ENCODE measurements at regions not wholly inside any gene's neighbourhood (a gene's known extent, or its start where the extent isn't known, plus 50 kb on each side); places are given as distances from the start of the nearest gene placed in this dataset.

DNA sequence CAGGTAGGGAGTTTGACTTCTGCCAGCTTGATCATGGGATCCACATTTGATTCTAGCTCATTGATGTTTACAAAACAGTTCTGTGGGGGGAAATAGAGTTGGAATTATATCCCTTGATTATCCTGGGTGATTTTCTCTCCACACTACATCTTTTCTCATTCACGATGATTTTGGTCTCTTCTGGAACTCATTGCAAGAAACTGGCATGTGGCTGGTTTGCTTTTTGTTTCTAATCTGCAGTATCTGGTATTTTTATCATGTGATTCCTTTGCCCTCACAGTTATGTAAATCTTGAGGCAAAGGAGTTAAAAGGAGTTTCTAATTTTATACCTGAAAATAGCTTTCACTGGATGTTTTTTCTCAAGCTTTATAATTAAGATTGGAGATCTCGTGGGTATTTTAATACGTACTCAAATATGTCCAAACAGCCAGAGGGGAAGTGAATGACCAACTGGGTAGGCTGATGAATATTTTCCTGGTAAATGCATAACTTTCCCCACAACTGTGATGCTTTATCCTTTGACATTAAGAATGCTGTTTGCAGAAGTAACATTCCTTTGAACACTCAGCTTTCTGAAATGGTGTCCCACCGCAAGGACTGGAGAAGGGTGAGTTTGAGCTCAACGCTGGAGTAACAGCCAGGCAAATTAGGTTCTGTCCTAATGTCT, 502.9 kb upstream of the ZEB2 start:
- H3K27ac ChIP-seq (ENCODE audit: insufficient read depth in 1 of 2, low read depth in 1 of 2, low read length in 2 of 2, poor library complexity in 1 of 2, severe bottlenecking in 2 of 2) = no peak overlapping the region
- CTCF ChIA-PET = no interaction called here

GRCh38 chr2:145021962-145022665, 502.2 kb upstream of the ZEB2 start:
- WGBS (ENCODE audit: insufficient coverage) = 92% methylated on average over 2 of the region's 2 CpGs
- DNase-seq = no peak
- CTCF ChIA-PET = no interaction called here

More for the DNA sequence above, 502.9 kb upstream of the ZEB2 start:
- H3K4me3 ChIP-seq (ENCODE audit: control insufficient read depth in 1 of 7, extremely low read depth in 1 of 7, insufficient read depth in 4 of 7, low read depth in 2 of 7, low read length in 6 of 7) = no peak overlapping the region
- H3K9me3 ChIP-seq (ENCODE audit: control extremely low read depth in 1 of 5, control insufficient read depth in 4 of 5, insufficient read depth in 2 of 5, low read depth in 1 of 5, low read length in 4 of 5) = no peaks in the 10 kb centered on the region
- no peaks in the 10 kb centered on the region for H3K36me3 ChIP-seq (ENCODE audit: control insufficient read depth in 4 of 4, insufficient read depth in 4 of 4, low read length in 3 of 4)
- DNase-seq = no peak
- WGBS (ENCODE audit: insufficient coverage) = 86% methylated on average over 2 of the region's 5 CpGs
- POLR2A ChIA-PET = no interaction called here
- H3K27me3 ChIP-seq (replicated peaks in 2 of 5; ENCODE audit: control insufficient read depth in 4 of 5, insufficient read depth in 5 of 5, low read length in 4 of 5) = no peaks in the 10 kb centered on the region
- H3K4me1 ChIP-seq (ENCODE audit: control extremely low read depth in 1 of 4, control insufficient read depth in 4 of 4, insufficient read depth in 4 of 4, low read length in 3 of 4) = no peaks in the 10 kb centered on the region

GRCh38 chr2:145020694-145021093, 500.8 kb upstream of the ZEB2 start:
- WGBS (ENCODE audit: insufficient coverage) = 100% methylated on average over 1 of the region's 3 CpGs
- Histone ChIP-seq H3K4me1 (ENCODE audit: control extremely low read depth in 1 of 4, control insufficient read depth in 4 of 4, insufficient read depth in 4 of 4, low read length in 3 of 4) (no peaks in the 10 kb centered on the region), H3K27ac (ENCODE audit: insufficient read depth in 1 of 2, low read depth in 1 of 2, low read length in 2 of 2, poor library complexity in 1 of 2, severe bottlenecking in 2 of 2) (no peak overlapping the region), H3K4me3 (ENCODE audit: control insufficient read depth in 1 of 7, extremely low read depth in 1 of 7, insufficient read depth in 4 of 7, low read depth in 2 of 7, low read length in 6 of 7) (no peak overlapping the region), H3K36me3 (ENCODE audit: control insufficient read depth in 4 of 4, insufficient read depth in 4 of 4, low read length in 3 of 4) (no peaks in the 10 kb centered on the region), H3K9me3 (ENCODE audit: control extremely low read depth in 1 of 5, control insufficient read depth in 4 of 5, insufficient read depth in 2 of 5, low read depth in 1 of 5, low read length in 4 of 5) (no peaks in the 10 kb centered on the region), H3K27me3 (replicated peaks in 2 of 5; ENCODE audit: control insufficient read depth in 4 of 5, insufficient read depth in 5 of 5, low read length in 4 of 5) (no peaks in the 10 kb centered on the region)
- ChIA-PET CTCF (no interaction called here), POLR2A (no interaction called here)
- no peak for DNase-seq

More at GRCh38 chr2:145021962-145022665, 502.2 kb upstream of the ZEB2 start:
- no peaks in the 10 kb centered on the region for H3K4me1 ChIP-seq (ENCODE audit: control extremely low read depth in 1 of 4, control insufficient read depth in 4 of 4, insufficient read depth in 4 of 4, low read length in 3 of 4)
- H3K9me3 ChIP-seq (ENCODE audit: control extremely low read depth in 1 of 5, control insufficient read depth in 4 of 5, insufficient read depth in 2 of 5, low read depth in 1 of 5, low read length in 4 of 5) = no peaks in the 10 kb centered on the region
- no peaks in the 10 kb centered on the region for H3K27me3 ChIP-seq (replicated peaks in 2 of 5; ENCODE audit: control insufficient read depth in 4 of 5, insufficient read depth in 5 of 5, low read length in 4 of 5)
- H3K36me3 ChIP-seq (ENCODE audit: control insufficient read depth in 4 of 4, insufficient read depth in 4 of 4, low read length in 3 of 4) = no peaks in the 10 kb centered on the region
- H3K27ac ChIP-seq (ENCODE audit: insufficient read depth in 1 of 2, low read depth in 1 of 2, low read length in 2 of 2, poor library complexity in 1 of 2, severe bottlenecking in 2 of 2) = no peak overlapping the region
- no peak overlapping the region for H3K4me3 ChIP-seq (ENCODE audit: control insufficient read depth in 1 of 7, extremely low read depth in 1 of 7, insufficient read depth in 4 of 7, low read depth in 2 of 7, low read length in 6 of 7)
- POLR2A ChIA-PET = interaction anchor here (0.7 kb wide), 1 partner anchor 9 kb away, joined by 3 read pairs; no protein-coding TSS in a partner anchor

DNA sequence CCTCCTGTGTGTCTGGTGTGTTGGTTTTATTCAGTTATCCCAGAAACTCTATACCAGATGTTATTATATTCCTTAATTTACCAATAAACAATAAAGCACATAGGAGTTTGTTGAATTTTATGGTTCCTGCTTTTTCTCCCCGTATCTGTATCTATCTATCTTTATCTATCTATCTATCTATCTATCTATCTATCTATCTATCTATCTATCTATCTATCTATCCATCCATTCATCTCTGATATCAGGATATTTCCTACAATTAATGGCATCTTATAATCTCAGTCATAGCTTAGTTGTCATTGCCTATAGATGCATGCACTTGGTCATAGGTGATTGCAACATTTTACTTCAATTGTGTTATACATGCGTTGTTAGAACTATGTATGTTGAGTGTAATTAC, 500.2 kb upstream of the ZEB2 start:
- WGBS (ENCODE audit: insufficient coverage) = no CpG with 5 or more reads among the region's 2 CpGs
- H3K36me3 ChIP-seq (ENCODE audit: control insufficient read depth in 4 of 4, insufficient read depth in 4 of 4, low read length in 3 of 4) = no peaks in the 10 kb centered on the region
- DNase-seq = no peak
- ChIA-PET CTCF (no interaction called here), POLR2A (no interaction called here)
- no peaks in the 10 kb centered on the region for H3K4me1 ChIP-seq (ENCODE audit: control extremely low read depth in 1 of 4, control insufficient read depth in 4 of 4, insufficient read depth in 4 of 4, low read length in 3 of 4)
- H3K27me3 ChIP-seq (replicated peaks in 2 of 5; ENCODE audit: control insufficient read depth in 4 of 5, insufficient read depth in 5 of 5, low read length in 4 of 5) = no peaks in the 10 kb centered on the region
- no peaks in the 10 kb centered on the region for H3K9me3 ChIP-seq (ENCODE audit: control extremely low read depth in 1 of 5, control insufficient read depth in 4 of 5, insufficient read depth in 2 of 5, low read depth in 1 of 5, low read length in 4 of 5)
- no peak overlapping the region for H3K4me3 ChIP-seq (ENCODE audit: control insufficient read depth in 1 of 7, extremely low read depth in 1 of 7, insufficient read depth in 4 of 7, low read depth in 2 of 7, low read length in 6 of 7)
- no peak overlapping the region for H3K27ac ChIP-seq (ENCODE audit: insufficient read depth in 1 of 2, low read depth in 1 of 2, low read length in 2 of 2, poor library complexity in 1 of 2, severe bottlenecking in 2 of 2)

DNA sequence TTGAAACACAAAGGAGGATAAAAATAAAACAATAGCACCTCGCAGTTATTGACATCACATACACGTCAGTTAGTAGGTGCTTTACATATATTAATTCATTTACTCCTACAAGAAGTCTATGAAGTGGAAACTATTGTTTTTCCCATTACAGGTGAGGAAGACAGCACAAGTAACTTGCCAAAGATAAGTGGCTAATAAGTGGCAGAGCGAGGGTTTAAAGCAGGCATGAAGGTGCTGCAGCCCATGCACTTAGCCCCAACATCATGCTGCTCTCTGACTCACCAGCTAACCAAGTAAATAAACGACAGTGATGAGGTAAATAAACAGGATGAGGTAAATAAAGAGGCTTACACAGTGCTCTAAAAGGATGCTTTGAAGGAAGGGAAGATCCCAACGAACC, 498.6 kb upstream of the ZEB2 start:
- Histone ChIP-seq H3K4me3 (ENCODE audit: control insufficient read depth in 1 of 7, extremely low read depth in 1 of 7, insufficient read depth in 4 of 7, low read depth in 2 of 7, low read length in 6 of 7) (no peak overlapping the region), H3K27me3 (replicated peaks in 2 of 5; ENCODE audit: control insufficient read depth in 4 of 5, insufficient read depth in 5 of 5, low read length in 4 of 5) (no peaks in the 10 kb centered on the region), H3K36me3 (ENCODE audit: control insufficient read depth in 4 of 4, insufficient read depth in 4 of 4, low read length in 3 of 4) (no peaks in the 10 kb centered on the region), H3K4me1 (ENCODE audit: control extremely low read depth in 1 of 4, control insufficient read depth in 4 of 4, insufficient read depth in 4 of 4, low read length in 3 of 4) (no peaks in the 10 kb centered on the region), H3K27ac (ENCODE audit: insufficient read depth in 1 of 2, low read depth in 1 of 2, low read length in 2 of 2, poor library complexity in 1 of 2, severe bottlenecking in 2 of 2) (no peak overlapping the region), H3K9me3 (ENCODE audit: control extremely low read depth in 1 of 5, control insufficient read depth in 4 of 5, insufficient read depth in 2 of 5, low read depth in 1 of 5, low read length in 4 of 5) (no peaks in the 10 kb centered on the region)
- no peak for DNase-seq
- POLR2A ChIA-PET = no interaction called here
- WGBS (ENCODE audit: insufficient coverage) = 84% methylated on average over 4 of the region's 5 CpGs
- CTCF ChIA-PET = no interaction called here

GRCh38 chr2:145017149-145017548, 497.2 kb upstream of the ZEB2 start:
- no peaks in the 10 kb centered on the region for H3K9me3 ChIP-seq (ENCODE audit: control extremely low read depth in 1 of 5, control insufficient read depth in 4 of 5, insufficient read depth in 2 of 5, low read depth in 1 of 5, low read length in 4 of 5)
- H3K36me3 ChIP-seq (ENCODE audit: control insufficient read depth in 4 of 4, insufficient read depth in 4 of 4, low read length in 3 of 4) = no peaks in the 10 kb centered on the region
- ChIA-PET POLR2A (no interaction called here), CTCF (no interaction called here)
- H3K27me3 ChIP-seq (replicated peaks in 2 of 5; ENCODE audit: control insufficient read depth in 4 of 5, insufficient read depth in 5 of 5, low read length in 4 of 5) = no peaks in the 10 kb centered on the region
- no peak overlapping the region for H3K4me3 ChIP-seq (ENCODE audit: control insufficient read depth in 1 of 7, extremely low read depth in 1 of 7, insufficient read depth in 4 of 7, low read depth in 2 of 7, low read length in 6 of 7)
- DNase-seq = no peak
- no peak overlapping the region for H3K27ac ChIP-seq (ENCODE audit: insufficient read depth in 1 of 2, low read depth in 1 of 2, low read length in 2 of 2, poor library complexity in 1 of 2, severe bottlenecking in 2 of 2)
- WGBS (ENCODE audit: insufficient coverage) = no CpG with 5 or more reads among the region's 1 CpG
- H3K4me1 ChIP-seq (ENCODE audit: control extremely low read depth in 1 of 4, control insufficient read depth in 4 of 4, insufficient read depth in 4 of 4, low read length in 3 of 4) = no peaks in the 10 kb centered on the region

DNA sequence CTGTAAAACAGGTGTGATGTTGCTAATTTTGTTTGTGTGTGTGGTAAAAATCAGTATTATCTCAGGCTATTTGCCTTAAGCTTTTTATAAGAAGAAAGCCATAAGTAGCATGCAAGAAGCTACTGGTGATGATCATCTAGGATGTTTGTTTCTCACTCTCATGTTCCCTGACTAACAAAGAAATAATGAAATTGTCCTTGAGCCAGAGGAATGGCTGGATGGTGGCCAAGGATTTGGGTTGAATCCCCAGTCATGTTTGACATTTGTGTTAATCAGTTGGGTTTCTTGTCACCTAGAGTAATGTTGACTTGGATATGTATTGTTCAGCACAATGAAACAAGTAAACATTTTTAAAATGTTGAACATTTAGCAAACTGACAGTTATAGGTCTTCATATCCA, 496.8 kb upstream of the ZEB2 start:
- Histone ChIP-seq H3K9me3 (ENCODE audit: control extremely low read depth in 1 of 5, control insufficient read depth in 4 of 5, insufficient read depth in 2 of 5, low read depth in 1 of 5, low read length in 4 of 5) (no peaks in the 10 kb centered on the region), H3K27me3 (replicated peaks in 2 of 5; ENCODE audit: control insufficient read depth in 4 of 5, insufficient read depth in 5 of 5, low read length in 4 of 5) (no peaks in the 10 kb centered on the region), H3K36me3 (ENCODE audit: control insufficient read depth in 4 of 4, insufficient read depth in 4 of 4, low read length in 3 of 4) (no peaks in the 10 kb centered on the region), H3K4me1 (ENCODE audit: control extremely low read depth in 1 of 4, control insufficient read depth in 4 of 4, insufficient read depth in 4 of 4, low read length in 3 of 4) (no peaks in the 10 kb centered on the region), H3K4me3 (ENCODE audit: control insufficient read depth in 1 of 7, extremely low read depth in 1 of 7, insufficient read depth in 4 of 7, low read depth in 2 of 7, low read length in 6 of 7) (no peak overlapping the region), H3K27ac (ENCODE audit: insufficient read depth in 1 of 2, low read depth in 1 of 2, low read length in 2 of 2, poor library complexity in 1 of 2, severe bottlenecking in 2 of 2) (no peak overlapping the region)
- POLR2A ChIA-PET = no interaction called here
- CTCF ChIA-PET = no interaction called here
- no peak for DNase-seq

Data from common myeloid progenitor, CD34-positive (primary cell).